ENCODE measurements at regions not wholly inside any gene's neighbourhood (a gene's known extent, or its start where the extent isn't known, plus 50 kb on each side); places are given as distances from the start of the nearest gene placed in this dataset.

GRCh38 chr5:100273846-100274580, 261.2 kb upstream of the FAM174A start:
- Mint-ChIP-seq H3K36me3 (ENCODE audit: low read depth) (no peaks in the 10 kb centered on the region), H3K27me3 (ENCODE audit: low read depth) (no peaks in the 10 kb centered on the region), H3K4me3 (no peak overlapping the region), H3K4me1 (ENCODE audit: low read depth) (no peaks in the 10 kb centered on the region), H3K9me3 (ENCODE audit: insufficient read depth) (no peaks in the 10 kb centered on the region), H3K27ac (no peak overlapping the region)
- no peak for ATAC-seq
- ChIA-PET CTCF (no interaction called here), POLR2A (no interaction called here)
- no peak for DNase-seq

DNA sequence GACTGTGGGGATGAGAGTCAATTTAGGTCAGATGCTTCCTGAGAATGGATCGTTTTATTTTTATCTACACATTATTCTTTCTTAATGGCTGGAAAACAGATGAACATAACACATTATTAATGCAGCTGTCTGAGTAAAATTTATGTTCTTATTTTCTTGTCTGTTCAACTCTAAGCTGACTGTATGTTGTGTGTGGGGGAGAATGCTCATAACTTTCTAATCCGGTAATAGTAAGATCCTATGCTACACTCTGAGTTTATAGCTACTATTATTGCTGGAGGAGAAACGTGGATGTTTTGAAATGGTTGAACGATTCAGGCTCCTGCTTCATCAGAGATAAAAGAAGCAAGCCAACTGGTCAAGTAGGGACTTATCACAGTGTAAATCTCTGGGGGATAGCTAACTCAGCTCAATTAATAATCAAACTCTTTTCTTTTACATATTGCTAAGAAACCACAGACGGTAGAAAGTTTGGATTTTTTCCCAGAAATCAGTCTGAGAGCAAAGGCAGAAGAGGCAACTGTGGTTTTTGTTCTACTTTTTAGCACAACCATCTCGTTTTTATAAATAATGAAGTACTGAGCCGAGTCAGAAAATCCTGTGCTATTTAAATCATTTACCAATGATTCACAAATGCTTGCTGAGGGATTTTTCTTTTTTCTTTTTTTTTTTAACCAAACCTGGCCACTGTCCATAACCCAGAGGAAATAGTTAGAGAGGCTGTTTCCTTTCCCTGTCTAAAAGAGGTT, 265.0 kb upstream of the FAM174A start:
- DNase-seq (no peak), ATAC-seq (no peak)
- H3K27ac Mint-ChIP-seq, result no peak overlapping the region
- H3K36me3 Mint-ChIP-seq (ENCODE audit: low read depth), result no peaks in the 10 kb centered on the region
- H3K9me3 Mint-ChIP-seq (ENCODE audit: insufficient read depth), result no peaks in the 10 kb centered on the region
- POLR2A ChIA-PET, result no interaction called here
- H3K27me3 Mint-ChIP-seq (ENCODE audit: low read depth), result no peaks in the 10 kb centered on the region
- H3K4me1 Mint-ChIP-seq (ENCODE audit: low read depth), result no peaks in the 10 kb centered on the region
- CTCF ChIA-PET, result no interaction called here
- no peak overlapping the region for H3K4me3 Mint-ChIP-seq

DNA sequence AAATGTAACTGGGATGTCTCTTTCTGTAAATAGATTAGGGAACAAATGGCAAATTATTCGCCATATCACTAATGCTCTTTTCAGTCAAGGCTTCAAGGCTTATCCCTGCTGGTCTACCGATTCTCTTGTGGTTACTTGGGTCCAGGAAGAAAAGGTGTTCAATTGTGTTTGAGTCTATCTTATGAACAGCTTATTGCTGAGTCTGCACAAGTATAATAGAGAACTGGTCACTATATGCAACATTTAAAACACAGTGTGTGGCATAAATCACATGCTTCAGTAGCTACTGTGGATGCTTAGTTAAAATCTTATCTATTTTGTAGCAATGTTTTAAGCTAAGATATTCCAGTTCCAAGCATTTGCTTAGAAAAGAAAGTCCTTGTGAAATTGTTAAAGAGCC, 274.2 kb upstream of the FAM174A start:
- no peaks in the 10 kb centered on the region for H3K9me3 Mint-ChIP-seq (ENCODE audit: insufficient read depth)
- no peak overlapping the region for H3K27ac Mint-ChIP-seq
- ChIA-PET CTCF (no interaction called here), POLR2A (no interaction called here)
- H3K4me3 Mint-ChIP-seq, result no peak overlapping the region
- DNase-seq (no peak), ATAC-seq (no peak)
- H3K27me3 Mint-ChIP-seq (ENCODE audit: low read depth), result no peaks in the 10 kb centered on the region
- H3K4me1 Mint-ChIP-seq (ENCODE audit: low read depth), result no peaks in the 10 kb centered on the region
- no peaks in the 10 kb centered on the region for H3K36me3 Mint-ChIP-seq (ENCODE audit: low read depth)

DNA sequence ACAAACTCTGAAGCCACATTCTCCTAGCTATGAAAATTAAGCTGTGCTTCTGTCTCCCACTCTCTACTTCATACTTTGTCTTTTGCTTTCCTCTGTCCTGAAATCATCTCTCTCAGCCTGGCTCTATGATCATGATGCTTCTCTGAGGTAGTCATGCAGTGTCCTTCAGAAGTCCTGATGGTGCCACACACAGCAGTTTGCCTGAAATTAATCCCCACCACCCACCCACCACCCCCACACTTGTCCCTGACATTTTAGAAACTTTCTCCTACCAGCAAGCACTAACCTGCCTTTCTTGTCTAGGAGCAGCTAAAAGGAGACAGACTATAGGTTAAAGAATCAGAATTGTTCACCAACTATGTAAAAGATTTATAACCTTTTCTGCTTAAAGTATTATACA, 282.2 kb upstream of the FAM174A start:
- Mint-ChIP-seq H3K27me3 (ENCODE audit: low read depth) (no peaks in the 10 kb centered on the region), H3K4me3 (no peak overlapping the region), H3K4me1 (ENCODE audit: low read depth) (no peaks in the 10 kb centered on the region), H3K36me3 (ENCODE audit: low read depth) (no peaks in the 10 kb centered on the region), H3K9me3 (ENCODE audit: insufficient read depth) (no peaks in the 10 kb centered on the region), H3K27ac (no peak overlapping the region)
- no peak for ATAC-seq
- no peak for DNase-seq
- CTCF ChIA-PET, result no interaction called here
- POLR2A ChIA-PET, result no interaction called here

GRCh38 chr5:100252037-100252436, 283.1 kb upstream of the FAM174A start:
- ChIA-PET POLR2A (no interaction called here), CTCF (no interaction called here)
- H3K4me1 Mint-ChIP-seq (ENCODE audit: low read depth), result no peaks in the 10 kb centered on the region
- no peaks in the 10 kb centered on the region for H3K36me3 Mint-ChIP-seq (ENCODE audit: low read depth)
- no peak overlapping the region for H3K27ac Mint-ChIP-seq
- no peak overlapping the region for H3K4me3 Mint-ChIP-seq
- no peaks in the 10 kb centered on the region for H3K9me3 Mint-ChIP-seq (ENCODE audit: insufficient read depth)
- DNase-seq (no peak), ATAC-seq (no peak)
- H3K27me3 Mint-ChIP-seq (ENCODE audit: low read depth), result no peaks in the 10 kb centered on the region

DNA sequence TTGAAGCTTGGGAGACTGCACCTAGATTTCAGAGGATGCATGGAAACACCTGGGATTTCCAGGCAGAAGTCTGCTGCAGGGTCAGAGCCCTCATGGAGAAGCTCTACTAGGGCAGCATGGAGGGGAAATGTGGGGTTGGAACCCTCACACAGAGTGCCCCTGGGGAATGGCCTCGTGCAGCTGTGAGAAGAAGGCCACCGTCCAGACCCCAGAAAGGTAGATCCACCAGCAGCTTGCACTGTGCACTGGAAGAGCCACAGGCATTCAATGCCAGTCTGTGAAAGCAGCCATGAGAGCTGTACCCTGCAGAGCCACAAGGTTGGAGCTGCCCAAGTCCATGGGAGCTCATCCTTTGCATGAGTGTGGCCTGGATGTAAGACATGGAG, 285.3 kb upstream of the FAM174A start:
- no peaks in the 10 kb centered on the region for H3K36me3 Mint-ChIP-seq (ENCODE audit: low read depth)
- no peaks in the 10 kb centered on the region for H3K4me1 Mint-ChIP-seq (ENCODE audit: low read depth)
- ATAC-seq (no peak), DNase-seq (no peak)
- ChIA-PET POLR2A (no interaction called here), CTCF (no interaction called here)
- no peaks in the 10 kb centered on the region for H3K27me3 Mint-ChIP-seq (ENCODE audit: low read depth)
- no peak overlapping the region for H3K27ac Mint-ChIP-seq
- H3K4me3 Mint-ChIP-seq, result no peak overlapping the region
- no peaks in the 10 kb centered on the region for H3K9me3 Mint-ChIP-seq (ENCODE audit: insufficient read depth)

GRCh38 chr5:100249211-100249883, 285.8 kb upstream of the FAM174A start:
- Mint-ChIP-seq H3K4me3 (no peak overlapping the region), H3K27ac (no peak overlapping the region), H3K27me3 (ENCODE audit: low read depth) (no peaks in the 10 kb centered on the region), H3K36me3 (ENCODE audit: low read depth) (no peaks in the 10 kb centered on the region), H3K9me3 (ENCODE audit: insufficient read depth) (no peaks in the 10 kb centered on the region), H3K4me1 (ENCODE audit: low read depth) (no peaks in the 10 kb centered on the region)
- no peak for DNase-seq
- POLR2A ChIA-PET, result no interaction called here
- CTCF ChIA-PET, result no interaction called here
- ATAC-seq, result no peak

DNA sequence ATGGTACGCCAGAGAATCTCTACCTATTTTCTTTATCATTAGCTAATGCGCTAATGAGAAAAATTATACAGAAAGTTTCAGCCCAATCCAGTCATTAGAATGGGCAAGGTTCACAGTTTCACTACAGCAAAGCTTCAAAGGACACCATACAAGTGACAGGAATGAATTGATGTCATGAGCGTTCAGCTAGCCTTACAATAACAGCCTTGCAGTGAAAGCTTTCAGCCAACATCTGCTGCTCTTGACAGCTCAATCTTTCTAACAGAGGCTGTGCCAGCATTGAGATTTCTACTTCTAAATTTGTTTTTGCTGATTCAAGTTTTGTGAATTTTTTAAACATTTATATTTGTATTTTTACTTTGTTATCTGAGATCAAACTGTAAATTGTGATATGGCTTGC, 302.4 kb upstream of the FAM174A start:
- DNase-seq, result no peak
- Mint-ChIP-seq H3K36me3 (ENCODE audit: low read depth) (no peaks in the 10 kb centered on the region), H3K9me3 (ENCODE audit: insufficient read depth) (peaks cover 5% of the 10 kb centered on the region), H3K4me1 (ENCODE audit: low read depth) (no peaks in the 10 kb centered on the region), H3K4me3 (no peak overlapping the region), H3K27ac (no peak overlapping the region), H3K27me3 (ENCODE audit: low read depth) (no peaks in the 10 kb centered on the region)
- ChIA-PET CTCF (no interaction called here), POLR2A (no interaction called here)
- ATAC-seq, result no peak

DNA sequence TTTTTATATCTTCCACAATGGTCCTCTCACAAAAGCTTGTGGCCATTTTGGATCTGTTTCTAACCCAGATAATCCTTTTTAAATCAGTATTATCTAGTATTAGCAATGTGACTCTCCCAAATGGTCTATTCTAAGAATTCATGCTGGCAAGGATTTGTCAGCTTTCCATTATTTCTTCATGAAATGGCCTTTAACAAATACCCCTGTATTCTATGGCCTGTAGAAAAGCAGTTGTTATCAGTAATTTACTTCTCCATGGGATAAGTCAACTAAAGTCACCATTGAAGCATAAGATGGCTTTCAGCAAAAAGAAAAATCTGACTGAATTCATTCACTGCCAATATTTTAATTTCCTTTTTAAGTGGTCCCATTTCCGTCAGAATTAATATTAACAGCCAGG, 346.4 kb upstream of the FAM174A start:
- H3K4me1 Mint-ChIP-seq (ENCODE audit: low read depth), result no peaks in the 10 kb centered on the region
- H3K27me3 Mint-ChIP-seq (ENCODE audit: low read depth), result no peaks in the 10 kb centered on the region
- ATAC-seq (no peak), DNase-seq (no peak)
- no peaks in the 10 kb centered on the region for H3K36me3 Mint-ChIP-seq (ENCODE audit: low read depth)
- no peak overlapping the region for H3K27ac Mint-ChIP-seq
- POLR2A ChIA-PET, result no interaction called here
- H3K9me3 Mint-ChIP-seq (ENCODE audit: insufficient read depth), result no peaks in the 10 kb centered on the region
- H3K4me3 Mint-ChIP-seq, result no peak overlapping the region
- CTCF ChIA-PET, result interaction anchor here (0.6 kb wide), 1 partner anchor 15 kb away, joined by 3 read pairs; no protein-coding TSS in a partner anchor

GRCh38 chr5:100188339-100188738, 346.8 kb upstream of the FAM174A start:
- Mint-ChIP-seq H3K36me3 (ENCODE audit: low read depth) (no peaks in the 10 kb centered on the region), H3K4me1 (ENCODE audit: low read depth) (no peaks in the 10 kb centered on the region), H3K4me3 (no peak overlapping the region), H3K27ac (no peak overlapping the region), H3K27me3 (ENCODE audit: low read depth) (no peaks in the 10 kb centered on the region), H3K9me3 (ENCODE audit: insufficient read depth) (no peaks in the 10 kb centered on the region)
- ChIA-PET CTCF (no interaction called here), POLR2A (no interaction called here)
- DNase-seq (no peak), ATAC-seq (no peak)

DNA sequence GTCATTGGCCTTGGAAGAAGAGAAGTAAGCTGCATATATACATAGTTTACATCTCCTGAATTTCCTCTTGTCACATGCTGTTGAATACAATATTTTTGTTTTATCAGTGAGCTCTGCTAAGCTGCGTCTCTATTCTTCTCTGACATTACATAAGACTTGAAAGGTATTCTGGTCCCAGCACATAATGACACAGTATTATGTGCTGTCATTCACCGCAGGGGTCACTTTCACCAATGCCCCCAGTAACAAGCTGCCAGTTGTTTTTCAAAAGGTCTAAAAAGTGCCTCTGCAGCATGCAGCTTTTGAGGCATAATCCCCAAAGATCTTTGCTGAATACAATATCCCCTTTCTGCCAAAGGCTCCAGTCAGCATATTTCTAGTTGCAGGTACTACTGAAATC, 349.0 kb upstream of the FAM174A start:
- H3K4me1 Mint-ChIP-seq (ENCODE audit: low read depth), result no peaks in the 10 kb centered on the region
- H3K36me3 Mint-ChIP-seq (ENCODE audit: low read depth), result no peaks in the 10 kb centered on the region
- DNase-seq, result no peak
- H3K27ac Mint-ChIP-seq, result no peak overlapping the region
- ChIA-PET CTCF (no interaction called here), POLR2A (no interaction called here)
- no peaks in the 10 kb centered on the region for H3K27me3 Mint-ChIP-seq (ENCODE audit: low read depth)
- no peak for ATAC-seq
- H3K4me3 Mint-ChIP-seq, result no peak overlapping the region
- H3K9me3 Mint-ChIP-seq (ENCODE audit: insufficient read depth), result no peaks in the 10 kb centered on the region

DNA sequence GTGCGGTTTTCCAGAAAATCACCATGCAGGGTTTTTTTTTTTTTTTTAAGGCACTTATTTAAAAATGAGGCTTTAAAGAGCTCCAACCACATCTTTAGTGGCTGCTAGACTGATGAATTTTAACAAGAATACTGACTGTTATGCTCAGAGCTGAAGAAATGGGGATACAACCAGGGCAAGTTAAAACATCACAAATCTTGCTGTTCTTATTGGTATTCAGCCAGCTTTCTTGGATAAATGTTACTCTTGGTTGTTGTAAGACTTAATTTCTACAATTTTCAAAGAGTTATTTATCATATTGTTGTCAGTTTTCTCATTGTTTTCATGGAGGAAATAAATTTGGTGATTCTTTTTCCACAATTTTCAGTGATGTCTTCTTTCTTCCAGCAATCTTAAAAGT, 352.8 kb upstream of the FAM174A start:
- Mint-ChIP-seq H3K4me3 (no peak overlapping the region), H3K9me3 (ENCODE audit: insufficient read depth) (no peaks in the 10 kb centered on the region), H3K27me3 (ENCODE audit: low read depth) (no peaks in the 10 kb centered on the region), H3K36me3 (ENCODE audit: low read depth) (no peaks in the 10 kb centered on the region), H3K27ac (no peak overlapping the region), H3K4me1 (ENCODE audit: low read depth) (no peaks in the 10 kb centered on the region)
- CTCF ChIA-PET, result no interaction called here
- DNase-seq (no peak), ATAC-seq (no peak)
- POLR2A ChIA-PET, result no interaction called here

Data from activated CD8-positive, alpha-beta T cell treated with anti-CD3 and anti-CD28 coated beads, Interleukin-2, amount 10 ng/mL, durations not matched to agents 7 days and 5 days (primary cell).